ENCODE measurements at regions not wholly inside any gene's neighbourhood (a gene's known extent, or its start where the extent isn't known, plus 50 kb on each side); places are given as distances from the start of the nearest gene placed in this dataset.

DNA sequence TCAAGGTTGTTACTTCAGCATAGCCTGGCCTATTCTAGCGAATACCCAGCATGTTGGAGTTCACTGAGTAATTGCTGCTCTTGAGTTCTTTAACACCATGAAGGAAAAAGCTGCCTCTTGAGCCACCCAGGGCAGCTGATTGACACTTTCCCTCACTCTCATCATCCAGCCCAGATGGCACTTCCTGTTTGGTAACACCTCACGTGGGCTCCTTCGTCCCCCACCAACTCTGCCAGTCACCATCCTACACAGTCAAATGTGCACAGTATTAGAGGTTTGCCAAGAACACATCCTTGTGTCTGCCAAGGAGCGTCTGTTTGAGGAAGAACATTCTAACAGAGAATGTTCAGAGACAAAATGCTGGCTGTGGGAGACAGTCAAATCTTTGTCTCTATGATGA, 266.3 kb downstream of the RPLP1 start:
- TF ChIP-seq, protein P1, sequence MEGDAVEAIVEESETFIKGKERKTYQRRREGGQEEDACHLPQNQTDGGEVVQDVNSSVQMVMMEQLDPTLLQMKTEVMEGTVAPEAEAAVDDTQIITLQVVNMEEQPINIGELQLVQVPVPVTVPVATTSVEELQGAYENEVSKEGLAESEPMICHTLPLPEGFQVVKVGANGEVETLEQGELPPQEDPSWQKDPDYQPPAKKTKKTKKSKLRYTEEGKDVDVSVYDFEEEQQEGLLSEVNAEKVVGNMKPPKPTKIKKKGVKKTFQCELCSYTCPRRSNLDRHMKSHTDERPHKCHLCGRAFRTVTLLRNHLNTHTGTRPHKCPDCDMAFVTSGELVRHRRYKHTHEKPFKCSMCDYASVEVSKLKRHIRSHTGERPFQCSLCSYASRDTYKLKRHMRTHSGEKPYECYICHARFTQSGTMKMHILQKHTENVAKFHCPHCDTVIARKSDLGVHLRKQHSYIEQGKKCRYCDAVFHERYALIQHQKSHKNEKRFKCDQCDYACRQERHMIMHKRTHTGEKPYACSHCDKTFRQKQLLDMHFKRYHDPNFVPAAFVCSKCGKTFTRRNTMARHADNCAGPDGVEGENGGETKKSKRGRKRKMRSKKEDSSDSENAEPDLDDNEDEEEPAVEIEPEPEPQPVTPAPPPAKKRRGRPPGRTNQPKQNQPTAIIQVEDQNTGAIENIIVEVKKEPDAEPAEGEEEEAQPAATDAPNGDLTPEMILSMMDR (IDR thresholded peaks at IDR 0.05; ENCODE audit: low read depth, low read length, missing input control), result no peak
- TF ChIP-seq SP1 (IDR thresholded peaks at IDR 0.05) (no peak), REST (IDR thresholded peaks at IDR 0.05) (no peak), FOXA2 (IDR thresholded peaks at IDR 0.05) (no peak), HNF4A (conservative IDR thresholded peaks at IDR 0.05) (no peak)
- TF ChIP-seq, protein P2, sequence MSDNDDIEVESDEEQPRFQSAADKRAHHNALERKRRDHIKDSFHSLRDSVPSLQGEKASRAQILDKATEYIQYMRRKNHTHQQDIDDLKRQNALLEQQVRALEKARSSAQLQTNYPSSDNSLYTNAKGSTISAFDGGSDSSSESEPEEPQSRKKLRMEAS (IDR thresholded peaks at IDR 0.05), result no peak

Data from liver (tissue), 3 donors.